ENCODE measurements at regions not wholly inside any gene's neighbourhood (a gene's known extent, or its start where the extent isn't known, plus 50 kb on each side); places are given as distances from the start of the nearest gene placed in this dataset.

DNA sequence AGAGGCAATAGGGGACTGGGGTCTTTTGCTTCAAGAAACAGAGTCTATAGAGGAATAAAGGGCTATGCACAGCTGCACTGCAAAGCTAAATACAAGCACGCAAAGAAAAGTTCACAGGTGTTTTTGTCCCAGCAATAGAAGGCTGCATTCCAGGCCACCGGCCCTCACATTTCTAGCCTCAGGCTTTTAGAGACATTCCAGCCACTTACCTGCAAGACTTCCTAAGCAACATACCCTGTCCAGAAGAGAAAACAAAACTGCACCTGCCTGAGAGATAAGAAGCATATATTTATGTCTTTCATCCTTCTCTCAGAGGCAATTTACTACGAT, 220.5 kb downstream of the OPA1 start:
- TF ChIP-seq POLR2AphosphoS5 (IDR thresholded peaks at IDR 0.05): no peak
- TF ChIP-seq, protein P1, sequence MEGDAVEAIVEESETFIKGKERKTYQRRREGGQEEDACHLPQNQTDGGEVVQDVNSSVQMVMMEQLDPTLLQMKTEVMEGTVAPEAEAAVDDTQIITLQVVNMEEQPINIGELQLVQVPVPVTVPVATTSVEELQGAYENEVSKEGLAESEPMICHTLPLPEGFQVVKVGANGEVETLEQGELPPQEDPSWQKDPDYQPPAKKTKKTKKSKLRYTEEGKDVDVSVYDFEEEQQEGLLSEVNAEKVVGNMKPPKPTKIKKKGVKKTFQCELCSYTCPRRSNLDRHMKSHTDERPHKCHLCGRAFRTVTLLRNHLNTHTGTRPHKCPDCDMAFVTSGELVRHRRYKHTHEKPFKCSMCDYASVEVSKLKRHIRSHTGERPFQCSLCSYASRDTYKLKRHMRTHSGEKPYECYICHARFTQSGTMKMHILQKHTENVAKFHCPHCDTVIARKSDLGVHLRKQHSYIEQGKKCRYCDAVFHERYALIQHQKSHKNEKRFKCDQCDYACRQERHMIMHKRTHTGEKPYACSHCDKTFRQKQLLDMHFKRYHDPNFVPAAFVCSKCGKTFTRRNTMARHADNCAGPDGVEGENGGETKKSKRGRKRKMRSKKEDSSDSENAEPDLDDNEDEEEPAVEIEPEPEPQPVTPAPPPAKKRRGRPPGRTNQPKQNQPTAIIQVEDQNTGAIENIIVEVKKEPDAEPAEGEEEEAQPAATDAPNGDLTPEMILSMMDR (IDR thresholded peaks at IDR 0.05): no peak

Measured in suprapubic skin (tissue), 3 donors.